Cerebellar cortex (tissue), 1 donor: ENCODE measurements at regions not wholly inside any gene's neighbourhood (a gene's known extent, or its start where the extent isn't known, plus 50 kb on each side); places are given as distances from the start of the nearest gene placed in this dataset.
A peak's percentile ranks its signal among the peaks of the same experiment; 100 is the strongest.

Experiments
- DNase-seq: peaks from one replicate; pipeline ENCODE4 v3.0.0-alpha.2; 2015; ENCODE audit warnings: low spot score

DNA sequence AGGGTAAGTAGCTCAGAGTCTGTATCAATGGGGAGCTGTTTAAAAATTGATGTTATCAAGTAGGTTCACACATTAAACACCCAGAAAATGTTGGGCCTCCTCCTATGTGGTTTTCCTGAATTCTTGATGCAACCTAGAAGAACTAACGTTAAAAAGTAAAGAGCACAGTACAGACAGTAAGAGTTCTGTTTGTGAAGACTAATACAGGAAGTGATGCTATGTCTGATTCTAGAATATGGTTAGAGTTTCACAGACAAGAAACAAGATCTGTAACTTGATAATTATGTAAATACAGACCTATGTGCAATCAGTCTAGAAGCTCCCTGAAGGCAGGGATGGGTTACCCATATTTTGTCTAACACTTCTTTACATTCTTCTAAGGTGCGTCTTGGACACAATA is 214.9 kb upstream of the BTG1 start:
- DNase-seq, result no peak

- no peak for DNase-seq
These were observed 214.0 kb upstream of the BTG1 start for GRCh38 chr12:92359581-92360209.

DNA sequence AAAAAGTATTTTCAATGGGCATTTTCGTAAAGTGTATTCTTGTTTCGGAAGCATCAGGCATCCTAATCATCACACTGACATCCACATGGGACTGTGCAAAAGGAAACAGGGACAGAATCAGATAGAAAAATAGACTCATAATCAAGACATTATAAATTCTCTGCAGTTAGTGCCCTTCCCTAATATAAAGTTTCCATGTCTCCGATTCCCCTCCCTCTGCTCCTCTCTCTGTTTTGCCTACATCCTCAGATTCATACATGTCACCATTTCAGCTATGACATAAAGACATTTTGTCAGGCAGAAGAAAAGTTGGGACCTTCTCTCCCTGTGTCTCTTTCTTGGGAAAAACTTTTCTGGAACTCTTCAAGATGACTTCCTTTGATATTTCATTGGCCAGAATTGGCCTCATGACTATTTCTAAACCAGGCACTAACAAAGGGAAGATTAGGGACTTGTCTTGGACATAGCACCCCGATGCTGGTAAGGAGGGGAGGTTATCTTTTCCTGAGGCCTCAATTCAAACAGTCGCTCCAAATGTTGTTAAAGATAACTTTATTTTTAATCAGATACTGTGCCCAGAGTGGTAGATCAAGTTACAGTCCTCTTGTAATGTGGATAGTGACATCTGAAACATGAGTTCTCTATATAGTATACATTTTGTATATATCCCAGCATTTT is 212.1 kb upstream of the BTG1 start:
- DNase-seq, result no peak

DNA sequence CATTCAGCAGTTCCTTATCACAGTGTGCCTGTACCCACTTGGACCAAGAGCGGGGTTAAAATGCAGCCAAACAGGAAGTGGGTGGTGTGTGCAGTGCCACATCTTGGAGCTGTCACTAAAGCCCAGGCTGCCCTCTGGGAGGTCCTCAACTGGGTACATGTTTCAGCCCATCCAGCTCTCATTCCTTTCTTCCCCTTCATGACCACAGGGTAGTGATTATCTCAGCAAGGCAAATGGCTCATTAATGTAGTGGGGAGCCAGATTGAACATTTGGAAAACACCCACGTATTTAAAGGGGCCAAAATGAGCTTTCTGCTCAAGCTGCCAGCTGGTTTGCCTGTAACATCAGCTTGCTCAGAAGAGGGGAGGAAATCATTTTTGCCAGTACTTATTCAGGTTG is 210.8 kb upstream of the BTG1 start:
- peak; percentile 67 for DNase-seq

- DNase-seq, result no peak
These were observed 204.0 kb upstream of the BTG1 start for GRCh38 chr12:92349635-92350034.

DNA sequence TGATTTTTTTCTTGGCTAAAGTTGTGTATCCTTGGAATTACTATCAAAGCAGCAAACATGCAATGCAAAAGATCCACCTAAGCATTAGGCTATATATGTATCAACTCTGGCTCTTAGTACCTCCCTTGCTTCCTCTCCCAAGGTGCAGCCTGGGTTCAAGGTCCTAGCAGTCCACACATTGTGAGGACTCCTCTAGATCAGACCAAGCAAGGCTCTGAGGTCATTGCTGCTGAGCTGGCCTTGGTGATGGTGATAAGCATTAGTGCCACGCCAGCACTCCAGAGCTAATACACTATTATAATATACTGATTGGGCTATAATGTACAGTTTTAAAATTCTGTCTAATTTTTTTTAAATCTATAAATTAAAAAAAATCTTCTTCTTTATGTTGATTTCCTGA is 196.9 kb upstream of the BTG1 start:
- DNase-seq, result no peak

DNA sequence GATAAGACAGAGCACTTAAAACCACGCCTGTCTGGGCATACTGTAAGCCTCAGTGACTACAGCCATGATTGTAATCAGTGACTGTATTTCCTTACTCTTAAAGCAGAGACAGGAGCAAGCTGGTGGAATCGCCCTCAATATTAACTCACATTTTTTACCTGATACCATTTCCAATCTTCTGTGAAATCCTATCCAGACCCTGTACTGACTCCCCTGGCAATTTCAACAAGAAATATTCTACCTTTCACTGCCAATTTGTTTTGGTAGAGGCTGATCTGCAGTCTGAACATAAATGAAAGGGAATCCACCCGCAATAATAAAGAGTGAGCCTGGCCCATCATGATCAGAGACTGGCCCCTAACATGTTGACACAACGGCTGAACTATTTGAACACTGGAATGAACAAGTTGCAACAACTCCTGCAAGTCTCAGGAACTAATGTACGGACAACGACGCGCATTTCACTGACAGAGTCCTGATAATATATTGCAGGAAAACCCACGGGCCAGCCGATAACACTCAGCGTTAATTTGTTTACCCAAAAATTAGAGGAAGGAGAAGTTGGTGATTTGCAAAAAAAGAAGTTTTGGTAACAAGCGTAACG is 195.5 kb upstream of the BTG1 start:
- no peak for DNase-seq

GRCh38 chr12:92340441-92341064 is 194.9 kb upstream of the BTG1 start:
- DNase-seq, result no peak

GRCh38 chr12:92340003-92340402 is 194.4 kb upstream of the BTG1 start:
- no peak for DNase-seq

- no peak for DNase-seq
These were observed 193.7 kb upstream of the BTG1 start for GRCh38 chr12:92339198-92339821.

DNA sequence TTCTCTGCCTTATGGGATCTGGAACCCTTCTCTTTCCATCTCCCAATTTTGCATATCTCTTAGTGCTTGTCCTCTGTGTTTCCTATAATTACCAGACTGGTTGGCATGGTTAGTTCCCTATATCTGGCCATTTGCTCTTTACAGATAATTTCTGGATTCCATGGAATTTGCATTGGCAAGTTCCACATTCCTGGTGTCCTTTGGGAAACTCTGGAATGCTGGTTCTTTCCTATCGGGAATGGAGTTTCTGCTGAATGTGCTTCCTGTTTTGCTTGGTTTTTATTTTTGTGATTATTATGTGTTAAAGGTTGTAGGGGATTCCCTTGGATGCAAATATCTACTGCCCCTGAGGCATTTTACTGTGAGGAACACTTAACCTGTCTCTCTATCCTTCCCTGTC is 193.0 kb upstream of the BTG1 start:
- no peak for DNase-seq

GRCh38 chr12:92338102-92338501 is 192.5 kb upstream of the BTG1 start:
- DNase-seq, result no peak

DNA sequence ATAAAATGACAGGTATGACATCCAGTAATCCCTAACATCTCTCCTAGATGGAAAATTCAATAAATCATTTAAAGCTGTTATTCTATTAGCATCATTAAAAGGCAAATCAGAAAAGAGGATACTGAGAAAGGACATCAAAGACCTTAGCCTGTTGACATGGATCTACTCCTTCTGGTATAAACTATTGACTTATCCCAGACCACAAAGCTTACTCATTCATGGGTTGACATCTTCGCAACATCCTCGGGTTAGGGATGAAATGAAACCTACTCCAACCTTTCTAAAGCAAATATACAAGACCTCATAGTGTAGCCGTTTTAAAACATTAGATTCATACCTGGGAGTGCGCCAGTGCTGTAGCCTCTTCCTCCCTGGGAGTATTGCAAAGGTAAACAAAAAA is 191.5 kb upstream of the BTG1 start:
- DNase-seq, result no peak

DNA sequence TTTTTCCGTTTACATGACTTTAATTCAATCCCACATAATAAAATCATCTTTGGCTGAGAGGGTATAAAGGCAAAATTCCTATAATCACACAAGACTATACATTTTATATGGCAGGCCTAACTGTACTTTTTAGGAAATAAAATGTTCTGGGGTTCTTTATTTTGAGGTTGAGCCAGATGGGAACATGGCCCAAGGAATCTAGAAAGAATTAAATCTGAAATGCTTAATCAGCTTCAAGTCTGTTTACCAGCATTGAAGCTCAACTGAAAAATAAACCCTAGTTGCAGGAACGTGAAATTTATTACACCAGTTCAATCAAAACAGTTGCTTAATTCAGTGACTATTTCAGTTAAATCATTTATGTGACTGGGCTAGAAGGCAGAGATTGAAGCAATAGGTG is 191.0 kb upstream of the BTG1 start:
- DNase-seq, result no peak

DNA sequence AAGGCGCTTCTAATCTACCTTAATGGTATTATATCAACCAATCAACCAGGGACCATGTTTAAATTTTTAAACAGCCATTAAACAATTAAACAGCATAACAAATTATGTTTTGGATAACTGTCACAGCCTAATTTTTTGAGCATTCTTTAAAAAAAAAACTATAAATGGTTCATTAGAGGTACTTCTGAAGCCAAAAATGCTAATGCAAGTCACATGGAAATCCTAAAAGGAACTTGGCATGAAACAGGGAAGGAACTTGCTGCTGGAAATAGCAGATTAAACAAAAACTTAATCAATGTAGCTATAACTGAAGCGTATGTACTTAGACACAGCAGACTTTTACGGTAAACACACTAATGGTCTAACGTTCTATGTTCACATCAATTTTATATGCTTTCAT is 190.2 kb upstream of the BTG1 start:
- no peak for DNase-seq

DNA sequence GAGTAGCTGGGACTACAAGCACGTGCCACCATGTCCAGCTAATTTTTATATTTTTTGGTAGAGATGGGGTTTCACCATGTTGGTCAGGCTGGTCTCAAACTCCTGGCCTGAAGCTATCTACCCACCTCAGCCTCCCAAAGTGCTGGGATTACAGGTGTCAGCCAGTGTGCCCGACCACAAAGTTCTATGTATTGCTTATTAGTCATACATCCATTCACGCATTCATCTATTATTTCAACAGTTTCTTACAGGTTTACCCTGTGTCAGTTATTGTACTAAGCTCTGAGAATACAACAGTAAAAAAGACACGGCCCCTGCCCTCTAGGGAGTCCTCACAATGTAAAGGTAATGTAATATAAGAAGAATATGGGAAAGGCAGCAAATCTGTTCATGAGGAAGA is 188.9 kb upstream of the BTG1 start:
- no peak for DNase-seq

- DNase-seq, result no peak
These were observed 186.9 kb upstream of the BTG1 start for GRCh38 chr12:92332552-92332951.

DNA sequence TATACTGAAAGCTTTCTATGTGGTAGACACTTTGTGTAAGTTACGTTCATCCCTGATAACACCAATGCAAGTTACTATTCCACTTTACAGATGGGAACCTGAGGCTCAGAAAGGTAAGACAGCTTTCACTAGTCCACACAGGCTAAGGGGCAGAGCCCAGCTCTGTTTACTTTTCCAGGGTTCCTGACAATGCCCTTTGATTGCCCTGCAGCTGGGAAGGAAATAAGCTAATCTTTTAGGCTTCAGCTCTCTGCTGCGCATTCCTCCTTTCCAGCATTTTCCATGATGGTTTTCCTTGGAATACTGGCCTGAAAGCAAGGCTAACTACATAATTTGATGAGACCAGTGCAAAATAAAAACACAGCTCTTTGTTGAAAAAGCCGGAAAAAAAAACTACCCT is 185.7 kb upstream of the BTG1 start:
- no peak for DNase-seq

DNA sequence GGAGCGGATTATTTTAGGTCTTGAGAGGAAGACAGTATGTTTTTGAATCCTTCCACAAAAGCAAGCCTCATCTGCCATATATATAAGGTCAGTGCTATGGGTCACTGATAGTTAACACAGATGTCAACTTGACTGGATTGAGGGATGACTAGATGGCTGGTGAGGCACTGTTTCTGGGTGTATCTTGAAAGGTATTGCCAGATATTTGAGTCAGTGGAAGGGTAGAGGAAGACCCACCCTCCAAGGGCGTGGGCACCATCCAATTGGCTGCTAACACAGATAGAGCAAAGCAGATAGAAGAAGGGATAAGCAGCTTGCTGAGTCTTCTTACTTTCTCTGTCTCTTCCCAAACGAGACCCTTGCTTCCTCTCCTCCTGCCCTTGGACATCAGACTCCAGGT is 185.0 kb upstream of the BTG1 start:
- no peak for DNase-seq

DNA sequence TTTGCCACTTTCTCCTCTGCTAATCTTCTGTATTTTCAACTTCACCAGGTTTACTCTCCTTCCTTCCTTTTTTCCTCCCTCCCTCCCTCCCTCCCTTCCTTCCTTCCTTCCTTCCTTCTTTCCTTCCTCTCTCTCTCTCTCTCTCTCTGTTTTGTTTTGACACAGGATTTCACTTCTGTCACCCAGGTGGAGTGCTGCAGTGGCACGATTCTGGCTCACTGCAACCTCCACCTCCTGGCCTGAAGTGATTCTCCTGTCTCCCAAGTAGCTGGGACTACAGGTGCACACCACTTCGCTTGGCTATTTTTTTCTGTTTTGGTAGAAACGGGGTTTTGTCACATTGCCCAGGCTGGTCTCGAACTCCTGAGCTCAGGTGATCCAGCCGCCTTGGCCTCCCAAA is 181.2 kb upstream of the BTG1 start:
- DNase-seq, result no peak

DNA sequence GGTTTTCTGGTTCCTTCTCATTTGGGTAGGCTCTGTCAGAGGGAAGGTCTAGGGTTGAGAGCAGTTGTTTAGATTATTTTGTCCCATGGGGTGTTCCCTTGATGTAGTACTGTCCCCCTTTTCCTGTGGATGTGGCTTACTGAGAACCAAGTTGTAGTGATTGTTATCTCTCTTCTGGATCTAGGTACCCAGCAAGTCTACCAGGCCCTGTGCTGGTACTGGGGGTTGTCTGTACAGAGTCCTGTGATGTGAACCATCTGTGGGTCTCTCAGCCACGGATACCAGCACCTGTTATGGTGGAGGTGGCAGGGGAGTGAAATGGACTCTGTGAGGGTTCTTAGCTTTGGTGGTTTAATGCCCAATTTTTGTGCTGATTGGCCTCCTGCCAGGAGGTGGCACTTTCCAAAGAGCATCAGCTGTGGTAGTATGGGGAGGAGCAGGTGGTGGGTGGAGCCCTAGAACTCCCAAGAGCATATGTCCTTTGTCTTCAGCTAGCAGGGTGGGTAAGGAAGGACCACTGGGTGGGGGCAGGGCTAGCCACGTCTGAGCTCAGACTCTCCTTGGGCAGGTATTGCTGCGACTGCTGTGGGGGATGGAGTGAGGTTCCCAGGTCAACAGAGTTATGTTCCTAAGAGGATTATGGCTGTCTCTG is 179.3 kb upstream of the BTG1 start:
- no peak for DNase-seq

GRCh38 chr12:92312463-92312964 is 166.9 kb upstream of the BTG1 start:
- no peak for DNase-seq
